Prostate gland (tissue), 2 donors: ENCODE measurements at regions not wholly inside any gene's neighbourhood (a gene's known extent, or its start where the extent isn't known, plus 50 kb on each side); places are given as distances from the start of the nearest gene placed in this dataset.

Experiments used
- DNase-seq: peaks from one replicate; pipeline ENCODE4 v3.0.0-alpha.2; 2019; ENCODE audit warnings: low spot score
- H3K27ac ChIP-seq, 2 donors: fragments of 200-600 bp; sonication (generic); 2 replicates each; pipeline ENCODE4 v1.5.1; 2017 to 2019
- H3K27me3 ChIP-seq: fragments of 200-600 bp; sonication (generic); replicated peaks from 2 replicates; pipeline ENCODE4 v1.5.1; 2019; ENCODE audit not compliant: insufficient read depth
- H3K36me3 ChIP-seq, 2 donors: fragments of 200-600 bp; sonication (generic); 1 replicate in 1 of 2; 2 replicates in 1 of 2; pipeline versions ENCODE4 v1.5.1 to v1.8.1; 2017 to 2019
- H3K4me1 ChIP-seq: fragments of 200-600 bp; sonication (generic); replicated peaks from 2 replicates; pipeline ENCODE4 v1.5.1; 2019
- H3K4me3 ChIP-seq, 2 donors: fragments of 200-600 bp; sonication (generic); 2 replicates each; pipeline ENCODE4 v1.5.1; 2017 to 2019
- H3K9me3 ChIP-seq: fragments of 200-600 bp; sonication (generic); 2 replicates; pipeline ENCODE4 v1.5.1; 2017
- CTCF ChIP-seq, 4 experiments: fragments of 200-600 bp in 2 of 4; fragments of 450-650 bp in 2 of 4; sonication (generic) in 2 of 4; IDR thresholded peaks; 1 replicate in 3 of 4; 2 replicates in 1 of 4; pipeline ENCODE4 v1.5.1; 2016 to 2019; ENCODE audit warnings: antibody characterized with exemption in 4 of 4, mild to moderate bottlenecking in 2 of 4, moderate library complexity in 2 of 4
- POLR2A ChIP-seq: fragments of 450-650 bp; IDR thresholded peaks from one replicate; pipeline ENCODE4 v1.6.1; 2016; ENCODE audit warnings: antibody characterized with exemption, mild to moderate bottlenecking
- POLR2AphosphoS5 ChIP-seq: sonication (generic); formaldehyde crosslinking; IDR thresholded peaks from one replicate; pipeline ENCODE4 v1.6.1; 2017; ENCODE audit warnings: antibody characterized with exemption
- WGBS: methylation state at CpG from one replicate; pipeline ENCODE4 v1.1.5; 2018; 5-methylcytosine and 5-hydroxymethylcytosine counted together
- intact Hi-C: fragments of 100-400 bp; cut with DNase I; formaldehyde crosslinking; loops from one replicate; pipeline ENCODE4 v1.14.2; 2022

- no peak for DNase-seq
Measured at GRCh38 chr1:38671221-38671620, 188.4 kb downstream of the RRAGC start.

GRCh38 chr1:38670544-38671122 lies 188.9 kb downstream of the RRAGC start:
- 84% methylated on average over 4 of the region's 4 CpGs for WGBS
- Histone ChIP-seq H3K27ac (no peak overlapping the region), H3K9me3 (no peaks in the 10 kb centered on the region), H3K27me3 (no peaks in the 10 kb centered on the region), H3K4me3 (no peak overlapping the region), H3K36me3 (no peaks in the 10 kb centered on the region), H3K4me1 (no peaks in the 10 kb centered on the region)
- TF ChIP-seq POLR2AphosphoS5 (no peak), POLR2A (no peak), CTCF (IDR thresholded peaks at IDR 0.05) (no peak)
- intact Hi-C loops, result no loop called here
- no peak for DNase-seq

More at GRCh38 chr1:38671221-38671620, 188.4 kb downstream of the RRAGC start:
- WGBS, result 58% methylated on average over 8 of the region's 8 CpGs
- TF ChIP-seq CTCF (IDR thresholded peaks at IDR 0.05) (no peak), POLR2A (no peak), POLR2AphosphoS5 (no peak)
- H3K4me3 ChIP-seq, result no peak overlapping the region
- no peaks in the 10 kb centered on the region for H3K9me3 ChIP-seq
- H3K4me1 ChIP-seq, result no peaks in the 10 kb centered on the region
- intact Hi-C loops, result no loop called here
- H3K36me3 ChIP-seq, result no peaks in the 10 kb centered on the region
- no peaks in the 10 kb centered on the region for H3K27me3 ChIP-seq
- no peak overlapping the region for H3K27ac ChIP-seq

- intact Hi-C loops, result no loop called here
- Histone ChIP-seq H3K27ac (no peak overlapping the region), H3K27me3 (no peaks in the 10 kb centered on the region), H3K4me1 (no peaks in the 10 kb centered on the region), H3K36me3 (no peaks in the 10 kb centered on the region), H3K4me3 (no peak overlapping the region), H3K9me3 (no peaks in the 10 kb centered on the region)
- 64% methylated on average over 4 of the region's 4 CpGs for WGBS
- TF ChIP-seq POLR2AphosphoS5 (no peak), CTCF (IDR thresholded peaks at IDR 0.05) (no peak), POLR2A (no peak)
- DNase-seq, result no peak
Measured at GRCh38 chr1:38667626-38668025, 191.9 kb downstream of the RRAGC start.

GRCh38 chr1:38662126-38662525 lies 197.4 kb downstream of the RRAGC start:
- DNase-seq, result no peak
- no peak overlapping the region for H3K27ac ChIP-seq
- H3K27me3 ChIP-seq, result no peaks in the 10 kb centered on the region
- WGBS, result 62% methylated on average over 7 of the region's 7 CpGs
- H3K4me1 ChIP-seq, result no peaks in the 10 kb centered on the region
- no peak overlapping the region for H3K4me3 ChIP-seq
- no peaks in the 10 kb centered on the region for H3K36me3 ChIP-seq
- TF ChIP-seq POLR2A, result no peak
- no peak for TF ChIP-seq POLR2AphosphoS5
- TF ChIP-seq CTCF (IDR thresholded peaks at IDR 0.05), result no peak
- no peaks in the 10 kb centered on the region for H3K9me3 ChIP-seq
- intact Hi-C loops, result no loop called here

GRCh38 chr1:38658883-38659282 lies 200.7 kb downstream of the RRAGC start:
- no peak overlapping the region for H3K27ac ChIP-seq
- H3K4me1 ChIP-seq, result no peaks in the 10 kb centered on the region
- H3K4me3 ChIP-seq, result no peak overlapping the region
- H3K27me3 ChIP-seq, result no peaks in the 10 kb centered on the region
- H3K9me3 ChIP-seq, result no peaks in the 10 kb centered on the region
- intact Hi-C loops, result no loop called here
- no peak for DNase-seq
- H3K36me3 ChIP-seq, result no peaks in the 10 kb centered on the region
- TF ChIP-seq POLR2AphosphoS5, result no peak
- TF ChIP-seq POLR2A, result no peak
- no peak for TF ChIP-seq CTCF (IDR thresholded peaks at IDR 0.05)
- 83% methylated on average over 1 of the region's 1 CpG for WGBS
